ENCODE measurements at regions not wholly inside any gene's neighbourhood (a gene's known extent, or its start where the extent isn't known, plus 50 kb on each side); places are given as distances from the start of the nearest gene placed in this dataset.

GRCh38 chr16:65796481-65796880, 570.0 kb upstream of the CDH5 start:
- TF ChIP-seq CTCF (IDR thresholded peaks at IDR 0.05) (no peak), POLR2A (IDR thresholded peaks at IDR 0.05) (no peak), POLR2AphosphoS5 (IDR thresholded peaks at IDR 0.05) (no peak)
